Hematopoietic multipotent progenitor cell treated with erythropoietin and hydrocortisone succinate and interleukin-3 and kit ligand, for 17 days (in vitro differentiated cells): ENCODE measurements at regions not wholly inside any gene's neighbourhood (a gene's known extent, or its start where the extent isn't known, plus 50 kb on each side); places are given as distances from the start of the nearest gene placed in this dataset.

ENCODE experiments used
- DNase-seq: peaks from one replicate; pipeline ENCODE4 v3.0.0-alpha.2; 2015; ENCODE audit warnings: low spot score

GRCh38 chr16:73347500-73348375 is 299.8 kb upstream of the ZFHX3 start:
- DNase-seq: no peak

DNA sequence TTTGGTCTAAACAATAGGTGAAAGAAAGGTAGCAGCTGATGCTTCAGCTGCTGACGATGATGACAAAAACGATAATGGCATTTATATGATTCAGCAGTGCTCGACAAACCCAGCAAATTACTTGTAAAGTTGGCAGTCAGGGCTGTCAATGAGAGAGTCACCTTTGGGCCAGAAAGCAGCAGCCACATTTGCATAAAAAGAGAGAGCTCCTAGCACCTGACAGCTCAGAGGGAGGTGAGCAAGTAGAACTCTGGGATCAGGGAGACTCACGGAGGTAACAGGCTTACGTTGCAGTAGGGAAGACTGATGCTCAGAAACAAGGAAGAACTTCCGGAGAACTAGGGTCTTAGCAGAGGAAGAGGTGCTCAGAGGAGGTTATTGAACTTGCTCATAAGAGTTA is 291.9 kb upstream of the ZFHX3 start:
- DNase-seq: no peak

DNA sequence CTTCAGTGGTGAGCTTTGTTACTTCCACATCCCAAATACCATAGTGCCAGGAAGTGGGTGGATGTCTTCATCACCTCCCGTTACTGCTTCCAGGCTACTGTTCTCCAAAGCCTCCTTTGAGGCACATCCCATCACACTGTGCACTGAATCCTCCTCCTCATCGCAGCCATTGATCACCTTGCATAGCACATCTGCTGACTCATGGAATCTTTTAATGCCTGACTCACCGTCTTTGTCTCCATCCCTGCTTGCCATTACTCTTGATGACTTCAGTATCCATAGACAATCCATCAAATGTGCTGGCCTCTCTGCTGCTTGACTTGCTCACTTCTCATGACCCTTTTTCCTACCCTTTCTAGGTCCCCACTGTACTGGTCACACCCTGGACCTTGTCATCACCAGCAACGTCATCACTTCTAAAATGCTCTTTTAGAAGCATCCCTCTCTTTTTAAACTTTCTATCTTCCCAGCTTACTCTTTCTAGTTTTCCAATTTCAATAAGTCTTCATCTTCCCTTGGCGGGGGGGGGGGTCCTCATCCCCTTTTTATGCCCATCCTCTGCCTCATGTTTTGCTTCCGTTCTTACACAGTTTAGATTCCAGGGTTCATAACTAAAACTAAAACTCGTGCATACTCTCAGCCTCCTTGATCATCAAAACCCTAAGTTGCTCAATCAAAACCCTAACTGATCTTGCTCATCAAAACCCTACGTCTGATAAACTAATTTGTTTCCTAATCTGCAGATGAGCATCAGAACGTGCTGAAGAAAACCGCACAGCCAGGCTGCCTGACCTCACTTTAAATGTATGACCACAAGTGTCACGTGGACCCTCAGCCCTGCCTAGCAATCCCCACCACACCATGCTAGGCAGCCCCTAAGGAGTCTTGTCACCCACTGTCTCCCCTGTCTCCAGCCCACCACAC is 289.7 kb upstream of the ZFHX3 start:
- DNase-seq: no peak

DNA sequence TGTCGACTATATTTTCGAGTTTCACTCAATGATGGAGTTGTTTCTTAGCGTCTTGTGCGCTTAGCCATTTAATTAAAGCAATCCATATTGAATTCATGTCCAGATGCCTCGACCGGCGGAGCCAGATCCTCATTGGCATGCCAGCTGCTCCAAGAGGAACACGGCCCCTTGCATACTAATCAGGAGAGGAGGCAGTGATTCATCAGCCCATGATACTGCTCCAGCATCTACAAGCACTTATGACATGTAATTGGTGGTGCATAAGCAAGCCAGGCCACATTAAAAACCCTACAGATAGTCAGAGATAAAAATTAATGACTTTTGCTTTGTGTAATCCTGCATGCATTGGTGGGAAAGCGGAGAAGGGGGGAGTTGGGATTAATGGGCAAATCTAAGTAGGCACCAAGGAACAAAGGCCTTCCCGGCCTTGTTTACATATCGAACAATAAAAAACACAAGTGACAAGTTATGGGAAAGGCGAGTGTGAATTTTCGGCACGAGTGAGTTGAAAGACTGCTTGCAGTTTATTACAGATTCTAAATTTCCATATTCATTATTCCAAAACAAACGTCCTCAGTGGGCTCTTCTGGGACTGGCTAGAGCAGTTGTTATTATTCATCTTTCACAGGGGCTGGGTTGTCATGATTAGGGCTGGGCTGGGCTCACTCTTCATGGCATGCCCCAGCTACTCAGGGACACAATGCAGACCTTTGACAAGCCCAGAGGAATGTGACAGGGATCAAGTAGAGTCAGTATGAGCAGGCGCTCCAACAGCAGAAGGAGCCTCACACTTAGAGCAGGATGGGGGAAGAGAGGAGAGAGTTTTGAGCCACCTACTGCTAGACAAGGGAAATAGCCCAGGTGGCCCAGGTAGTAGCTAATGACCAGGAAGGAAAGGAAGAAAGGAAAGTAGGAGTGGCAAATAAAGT is 281.7 kb upstream of the ZFHX3 start:
- no peak for DNase-seq

DNA sequence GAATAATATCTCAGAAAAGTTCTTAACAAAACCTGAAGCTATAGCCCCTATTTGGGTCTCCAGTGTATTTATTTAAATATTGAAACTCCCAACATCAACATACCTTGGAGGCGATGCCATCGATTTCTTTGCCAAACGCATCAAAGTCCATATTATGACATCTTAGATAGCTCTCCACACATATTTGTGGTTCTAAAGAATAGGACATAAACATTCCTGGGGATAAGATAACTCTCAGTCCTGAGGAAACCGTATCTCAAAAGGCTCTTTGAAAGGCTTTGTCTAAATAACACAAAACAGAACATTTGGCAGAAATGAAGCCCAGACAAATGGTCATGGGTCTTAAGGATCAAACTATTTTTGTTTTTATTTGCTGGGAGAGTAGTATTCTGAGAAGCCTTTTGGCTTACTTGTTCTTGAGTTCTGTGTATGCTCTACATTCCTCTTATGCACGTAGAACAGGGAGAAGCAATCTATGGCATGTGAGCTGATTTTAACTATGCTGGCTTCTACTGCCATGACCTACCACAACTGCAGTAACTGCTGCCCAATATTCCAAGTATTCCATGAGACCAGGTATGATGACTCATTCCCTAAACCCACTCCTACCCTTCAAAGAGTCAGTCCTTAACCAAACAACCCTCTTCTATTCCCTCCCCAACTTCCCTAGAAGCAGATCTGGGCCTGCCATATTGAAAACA is 279.0 kb upstream of the ZFHX3 start:
- no peak for DNase-seq

DNA sequence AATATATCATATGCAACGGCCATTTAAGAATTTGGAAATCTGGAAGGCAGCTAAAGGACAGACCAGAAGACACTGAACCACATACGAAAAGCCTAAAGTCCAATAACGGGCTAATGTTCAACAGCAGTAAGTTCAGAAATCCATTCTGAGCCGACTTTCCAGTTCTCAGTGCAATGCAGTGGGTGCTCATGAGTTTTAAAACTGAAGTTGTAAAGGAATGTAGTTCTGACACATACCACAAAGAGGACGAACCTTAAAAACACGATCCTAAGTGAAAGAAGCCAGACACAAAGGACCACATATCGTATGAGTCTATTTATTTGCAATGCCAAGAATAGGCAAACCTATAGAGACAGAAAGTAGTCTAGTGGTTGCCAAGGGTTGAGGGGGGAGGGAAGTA is 278.3 kb upstream of the ZFHX3 start:
- no peak for DNase-seq

- DNase-seq: no peak
These were observed 276.0 kb upstream of the ZFHX3 start for GRCh38 chr16:73323880-73324279.

GRCh38 chr16:73322856-73323255 is 274.9 kb upstream of the ZFHX3 start:
- DNase-seq: no peak

DNA sequence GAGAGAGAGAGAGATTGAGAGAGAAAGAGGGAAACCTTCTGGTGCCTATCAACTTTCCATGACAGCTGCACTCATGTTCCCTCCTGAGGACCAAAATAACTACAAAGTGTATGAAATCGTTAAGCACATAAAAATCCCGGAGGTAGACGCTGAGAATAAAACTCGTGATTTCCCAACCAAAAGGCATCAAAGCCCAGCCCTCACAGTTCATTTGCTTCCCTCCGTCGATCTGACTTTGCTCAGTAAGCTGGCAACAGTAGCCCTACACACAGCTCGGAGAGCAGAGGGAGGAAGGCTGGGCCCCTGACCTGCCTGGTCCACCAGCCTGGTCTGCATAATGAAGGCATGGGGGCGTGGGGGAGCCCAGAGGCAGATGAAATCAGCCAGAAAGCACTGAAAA is 273.9 kb upstream of the ZFHX3 start:
- DNase-seq: no peak

GRCh38 chr16:73319737-73320136 is 271.8 kb upstream of the ZFHX3 start:
- DNase-seq: no peak

DNA sequence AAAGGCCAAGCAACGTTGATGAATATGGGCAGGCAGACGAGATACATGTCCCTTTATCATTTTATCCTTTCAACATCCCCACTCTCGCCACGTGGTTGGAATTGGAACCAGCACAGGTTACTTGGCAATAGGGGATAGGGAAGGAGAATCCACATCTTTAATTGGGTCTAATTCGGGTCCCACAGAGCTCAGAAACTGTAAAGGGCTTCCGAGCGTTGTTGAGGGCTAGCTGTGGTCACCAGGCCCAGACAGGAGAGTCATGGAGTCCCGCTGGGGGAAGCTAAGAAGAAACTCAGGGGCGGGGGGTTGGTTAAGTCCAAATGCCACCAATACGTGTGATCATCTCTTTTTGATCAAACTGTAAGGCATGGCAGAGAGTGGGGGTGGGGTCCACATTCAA is 271.3 kb upstream of the ZFHX3 start:
- DNase-seq: no peak

- no peak for DNase-seq
These were observed 269.5 kb upstream of the ZFHX3 start for GRCh38 chr16:73317321-73317857.

- DNase-seq: no peak
These were observed 267.7 kb upstream of the ZFHX3 start for GRCh38 chr16:73315645-73316044.

- no peak for DNase-seq
These were observed 266.0 kb upstream of the ZFHX3 start for GRCh38 chr16:73313950-73314349.

DNA sequence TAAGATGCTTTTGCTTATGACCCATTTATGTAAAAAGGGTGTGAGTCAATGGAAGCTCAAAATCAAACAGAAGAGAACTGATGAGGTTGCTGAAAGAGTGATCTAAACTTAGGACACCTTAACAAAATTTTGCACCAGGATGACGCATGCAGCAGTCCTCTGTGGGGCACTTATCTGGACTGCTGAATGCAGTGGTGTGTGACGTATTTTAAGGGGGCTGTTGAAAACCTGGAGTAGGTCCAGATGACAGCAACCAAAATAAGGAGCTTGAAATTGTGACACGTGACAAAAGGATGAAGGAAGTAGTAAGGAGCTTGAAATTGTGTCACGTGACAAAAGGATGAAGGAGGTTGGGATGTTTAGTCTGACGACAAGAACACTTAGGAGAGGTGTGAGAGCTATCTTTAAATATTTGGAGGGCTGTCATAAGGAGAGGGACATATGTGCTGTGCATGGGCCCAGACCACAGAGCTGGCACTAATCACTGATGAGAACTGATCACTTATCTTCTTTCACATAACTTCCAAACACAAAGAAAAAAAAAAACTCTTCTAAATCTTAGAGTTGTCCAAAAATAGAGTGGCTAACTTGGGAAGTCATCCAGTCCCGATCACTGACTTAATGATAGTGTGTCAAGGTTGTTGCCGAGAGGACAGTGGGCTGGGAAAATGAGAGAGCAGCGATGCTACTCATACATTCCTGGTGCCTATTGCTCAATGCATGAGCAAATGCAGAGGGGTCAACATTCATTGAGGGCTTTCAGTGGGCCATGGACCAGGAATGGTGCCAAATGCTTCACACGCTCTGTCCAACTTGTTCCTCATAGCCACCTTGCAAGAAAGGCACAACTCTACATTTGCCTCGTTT is 264.2 kb upstream of the ZFHX3 start:
- no peak for DNase-seq

- no peak for DNase-seq
These were observed 260.8 kb upstream of the ZFHX3 start for GRCh38 chr16:73308771-73309170.

DNA sequence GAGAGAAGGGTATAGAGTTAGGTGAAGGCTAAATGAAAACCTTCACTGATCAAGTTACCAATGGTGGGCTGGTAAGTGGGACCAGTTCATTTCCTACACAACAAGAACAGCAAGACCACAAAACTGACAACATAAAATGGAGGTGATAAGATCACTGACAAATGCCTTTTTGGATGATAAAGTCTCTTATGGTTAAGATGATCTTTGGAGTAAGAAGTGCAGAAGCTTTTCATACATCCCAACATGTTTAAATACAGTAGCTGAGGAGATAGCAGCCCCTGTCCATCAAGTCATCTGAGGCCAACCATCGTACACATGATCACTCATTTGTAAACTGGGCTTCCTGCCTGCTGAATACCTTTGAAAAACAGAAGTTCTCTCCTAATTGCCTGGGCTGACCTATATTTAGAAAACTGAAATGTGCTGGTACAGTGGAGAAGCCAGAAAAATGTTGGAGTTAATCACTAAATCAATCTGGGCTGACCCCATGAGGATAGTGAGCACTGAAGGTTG is 259.0 kb upstream of the ZFHX3 start:
- DNase-seq: no peak

GRCh38 chr16:73304008-73304774 is 256.3 kb upstream of the ZFHX3 start:
- DNase-seq: no peak

- DNase-seq: no peak
These were observed 255.0 kb upstream of the ZFHX3 start for GRCh38 chr16:73302942-73303341.
